ENCODE measurements at regions not wholly inside any gene's neighbourhood (a gene's known extent, or its start where the extent isn't known, plus 50 kb on each side); places are given as distances from the start of the nearest gene placed in this dataset.

- POLR2A ChIA-PET (ENCODE audit: low non-redundant PET) = no interaction called here
- no peak for DNase-seq (ENCODE audit: low spot score)
- H3K27ac ChIP-seq = no peak overlapping the region
- TF ChIP-seq, protein P1, sequence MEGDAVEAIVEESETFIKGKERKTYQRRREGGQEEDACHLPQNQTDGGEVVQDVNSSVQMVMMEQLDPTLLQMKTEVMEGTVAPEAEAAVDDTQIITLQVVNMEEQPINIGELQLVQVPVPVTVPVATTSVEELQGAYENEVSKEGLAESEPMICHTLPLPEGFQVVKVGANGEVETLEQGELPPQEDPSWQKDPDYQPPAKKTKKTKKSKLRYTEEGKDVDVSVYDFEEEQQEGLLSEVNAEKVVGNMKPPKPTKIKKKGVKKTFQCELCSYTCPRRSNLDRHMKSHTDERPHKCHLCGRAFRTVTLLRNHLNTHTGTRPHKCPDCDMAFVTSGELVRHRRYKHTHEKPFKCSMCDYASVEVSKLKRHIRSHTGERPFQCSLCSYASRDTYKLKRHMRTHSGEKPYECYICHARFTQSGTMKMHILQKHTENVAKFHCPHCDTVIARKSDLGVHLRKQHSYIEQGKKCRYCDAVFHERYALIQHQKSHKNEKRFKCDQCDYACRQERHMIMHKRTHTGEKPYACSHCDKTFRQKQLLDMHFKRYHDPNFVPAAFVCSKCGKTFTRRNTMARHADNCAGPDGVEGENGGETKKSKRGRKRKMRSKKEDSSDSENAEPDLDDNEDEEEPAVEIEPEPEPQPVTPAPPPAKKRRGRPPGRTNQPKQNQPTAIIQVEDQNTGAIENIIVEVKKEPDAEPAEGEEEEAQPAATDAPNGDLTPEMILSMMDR (conservative IDR thresholded peaks at IDR 0.05; ENCODE audit: low read depth) = no peak
- CTCF ChIA-PET = no interaction called here
Observed at GRCh38 chr6:48472535-48472934, 361.5 kb upstream of the PTCHD4 start.

GRCh38 chr6:48472091-48472490 is 361.1 kb upstream of the PTCHD4 start:
- CTCF ChIA-PET = no interaction called here
- TF ChIP-seq, protein P1 (conservative IDR thresholded peaks at IDR 0.05; ENCODE audit: low read depth) = no peak
- DNase-seq (ENCODE audit: low spot score) = no peak
- H3K27ac ChIP-seq = no peak overlapping the region
- POLR2A ChIA-PET (ENCODE audit: low non-redundant PET) = no interaction called here

DNA sequence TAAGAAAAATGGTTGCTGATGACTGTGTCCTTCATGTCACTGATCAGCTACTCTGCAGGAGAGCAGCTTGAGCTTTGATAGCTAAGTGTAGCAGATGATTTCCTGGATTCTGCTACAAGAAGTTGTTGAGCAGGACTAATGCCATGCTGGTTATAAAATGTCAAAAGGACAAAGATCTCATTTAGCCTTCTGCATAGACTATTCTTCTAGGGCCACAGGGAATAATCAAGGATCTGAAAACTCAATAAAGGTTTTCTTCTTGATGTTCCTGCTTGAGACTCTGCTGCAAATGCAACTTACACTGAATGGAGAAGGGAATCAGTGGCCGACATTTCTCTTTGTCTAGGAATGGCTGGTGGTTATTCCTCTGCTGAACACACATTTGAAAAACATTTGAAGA is 360.3 kb upstream of the PTCHD4 start:
- TF ChIP-seq, protein P1 (conservative IDR thresholded peaks at IDR 0.05; ENCODE audit: low read depth) = no peak
- H3K27ac ChIP-seq = no peak overlapping the region
- no peak for DNase-seq (ENCODE audit: low spot score)
- CTCF ChIA-PET = no interaction called here
- POLR2A ChIA-PET (ENCODE audit: low non-redundant PET) = no interaction called here

- ChIA-PET CTCF (no interaction called here), POLR2A (ENCODE audit: low non-redundant PET) (no interaction called here)
- H3K27ac ChIP-seq = no peak overlapping the region
- no peak for DNase-seq (ENCODE audit: low spot score)
- TF ChIP-seq, protein P1 (conservative IDR thresholded peaks at IDR 0.05; ENCODE audit: low read depth) = no peak; the same call in 1 of the 2 replicates
Observed at GRCh38 chr6:48449002-48449401, 338.0 kb upstream of the PTCHD4 start.

DNA sequence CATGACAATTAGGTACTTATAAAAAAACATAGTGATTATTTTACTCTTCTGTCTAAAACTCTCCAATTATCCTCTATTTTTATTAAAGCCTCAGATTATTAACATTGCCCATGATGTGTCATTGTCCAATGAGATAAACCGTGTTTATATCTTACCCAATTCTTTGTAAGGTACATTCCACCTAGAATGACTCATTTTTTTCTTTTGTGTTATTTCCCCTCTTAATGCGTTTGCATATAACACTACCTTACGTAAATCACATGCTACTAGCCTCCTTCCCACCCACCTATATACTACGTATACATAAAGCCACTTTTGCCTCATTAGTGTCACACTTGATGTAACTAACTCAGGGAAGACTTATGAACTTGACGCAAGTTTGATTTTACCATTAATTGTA is 336.3 kb upstream of the PTCHD4 start:
- CTCF ChIA-PET = no interaction called here
- POLR2A ChIA-PET (ENCODE audit: low non-redundant PET) = no interaction called here
- H3K27ac ChIP-seq = no peak overlapping the region
- TF ChIP-seq, protein P1 (conservative IDR thresholded peaks at IDR 0.05; ENCODE audit: low read depth) = no peak
- DNase-seq (ENCODE audit: low spot score) = peak; percentile 20

DNA sequence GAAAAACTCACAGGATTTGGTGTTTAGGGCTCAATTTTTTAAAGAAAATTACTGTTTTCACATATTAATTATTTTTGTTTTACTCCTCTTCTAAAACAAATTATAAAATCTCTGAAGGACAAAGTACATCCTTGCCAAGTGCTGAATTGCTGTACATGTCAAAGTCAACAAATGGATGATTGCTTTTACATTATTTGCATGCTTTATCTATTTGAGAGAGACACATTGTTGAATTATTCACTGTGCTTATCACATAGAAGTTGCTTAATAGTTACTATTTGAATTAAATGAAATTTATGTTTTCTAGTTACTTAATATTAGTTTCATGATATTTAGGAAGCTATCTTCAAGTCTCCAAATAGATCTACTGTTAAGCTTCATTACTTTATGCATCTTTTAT is 318.6 kb upstream of the PTCHD4 start:
- ChIA-PET POLR2A (ENCODE audit: low non-redundant PET) (no interaction called here), CTCF (interaction anchor here (0.6 to 0.7 kb wide), 2 partner anchors 56 to 578 kb away, joined by 3 read pairs; no protein-coding TSS in a partner anchor)
- TF ChIP-seq, protein P1 (conservative IDR thresholded peaks at IDR 0.05; ENCODE audit: low read depth) = no peak
- no peak for DNase-seq (ENCODE audit: low spot score)
- H3K27ac ChIP-seq = no peak overlapping the region

DNA sequence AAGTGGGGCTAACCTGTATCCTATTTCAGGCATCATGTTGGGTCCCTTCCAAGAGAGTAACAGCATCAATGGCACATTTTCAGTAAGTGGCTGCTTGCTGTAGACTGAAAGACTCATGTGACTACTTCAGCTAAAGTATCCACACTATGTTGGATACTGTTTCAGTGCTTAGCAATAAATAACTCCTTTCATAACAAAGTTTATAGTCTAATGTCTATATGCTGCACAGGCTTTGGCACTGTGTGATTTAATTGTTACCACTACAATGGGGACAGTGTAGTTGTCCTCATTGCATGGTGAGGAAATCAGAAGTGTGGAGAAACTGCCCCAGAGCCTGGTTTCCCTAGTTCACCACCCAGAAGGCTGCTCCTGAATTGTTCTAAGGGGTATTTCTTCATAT is 318.0 kb upstream of the PTCHD4 start:
- no peak overlapping the region for H3K27ac ChIP-seq
- no peak for DNase-seq (ENCODE audit: low spot score)
- TF ChIP-seq, protein P1 (conservative IDR thresholded peaks at IDR 0.05; ENCODE audit: low read depth) = no peak
- CTCF ChIA-PET = interaction anchor here (0.6 kb wide), 1 partner anchor 905 kb away, joined by 3 read pairs; no protein-coding TSS in a partner anchor
- POLR2A ChIA-PET (ENCODE audit: low non-redundant PET) = no interaction called here

Data from RWPE1 (cell line).